ENCODE measurements at regions not wholly inside any gene's neighbourhood (a gene's known extent, or its start where the extent isn't known, plus 50 kb on each side); places are given as distances from the start of the nearest gene placed in this dataset.

DNA sequence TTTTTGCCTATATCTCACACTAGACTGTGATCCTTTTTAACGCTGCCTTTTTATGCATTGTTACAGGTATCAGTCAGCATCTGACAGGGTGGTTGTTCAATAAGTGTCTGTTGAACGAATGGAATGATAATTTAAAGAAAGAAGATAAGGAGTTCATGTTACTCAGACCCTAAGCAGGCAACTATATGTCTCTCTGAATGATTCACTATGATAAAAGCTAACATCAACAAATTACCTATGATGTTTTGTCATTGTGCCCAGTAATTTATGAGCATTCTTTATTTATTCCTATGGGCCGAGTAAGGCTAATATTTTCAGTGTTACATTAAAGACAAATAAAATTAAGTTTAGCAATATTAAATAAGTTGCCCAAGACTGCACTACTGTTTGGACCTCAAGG lies 435.0 kb upstream of the KIF2B start:
- Mint-ChIP-seq H3K9me3 (ENCODE audit: unreplicated experiment) (no peaks in the 10 kb centered on the region), H3K4me3 (ENCODE audit: unreplicated experiment) (no peak overlapping the region), H3K27ac (ENCODE audit: unreplicated experiment) (no peak overlapping the region), H3K4me1 (ENCODE audit: unreplicated experiment) (no peaks in the 10 kb centered on the region), H3K27me3 (ENCODE audit: unreplicated experiment) (no peaks in the 10 kb centered on the region), H3K36me3 (ENCODE audit: unreplicated experiment) (no peaks in the 10 kb centered on the region)
- no peak for DNase-seq (ENCODE audit: extremely low spot score, unreplicated experiment)
- TF ChIP-seq, protein P1, sequence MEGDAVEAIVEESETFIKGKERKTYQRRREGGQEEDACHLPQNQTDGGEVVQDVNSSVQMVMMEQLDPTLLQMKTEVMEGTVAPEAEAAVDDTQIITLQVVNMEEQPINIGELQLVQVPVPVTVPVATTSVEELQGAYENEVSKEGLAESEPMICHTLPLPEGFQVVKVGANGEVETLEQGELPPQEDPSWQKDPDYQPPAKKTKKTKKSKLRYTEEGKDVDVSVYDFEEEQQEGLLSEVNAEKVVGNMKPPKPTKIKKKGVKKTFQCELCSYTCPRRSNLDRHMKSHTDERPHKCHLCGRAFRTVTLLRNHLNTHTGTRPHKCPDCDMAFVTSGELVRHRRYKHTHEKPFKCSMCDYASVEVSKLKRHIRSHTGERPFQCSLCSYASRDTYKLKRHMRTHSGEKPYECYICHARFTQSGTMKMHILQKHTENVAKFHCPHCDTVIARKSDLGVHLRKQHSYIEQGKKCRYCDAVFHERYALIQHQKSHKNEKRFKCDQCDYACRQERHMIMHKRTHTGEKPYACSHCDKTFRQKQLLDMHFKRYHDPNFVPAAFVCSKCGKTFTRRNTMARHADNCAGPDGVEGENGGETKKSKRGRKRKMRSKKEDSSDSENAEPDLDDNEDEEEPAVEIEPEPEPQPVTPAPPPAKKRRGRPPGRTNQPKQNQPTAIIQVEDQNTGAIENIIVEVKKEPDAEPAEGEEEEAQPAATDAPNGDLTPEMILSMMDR (IDR thresholded peaks at IDR 0.05): no peak

DNA sequence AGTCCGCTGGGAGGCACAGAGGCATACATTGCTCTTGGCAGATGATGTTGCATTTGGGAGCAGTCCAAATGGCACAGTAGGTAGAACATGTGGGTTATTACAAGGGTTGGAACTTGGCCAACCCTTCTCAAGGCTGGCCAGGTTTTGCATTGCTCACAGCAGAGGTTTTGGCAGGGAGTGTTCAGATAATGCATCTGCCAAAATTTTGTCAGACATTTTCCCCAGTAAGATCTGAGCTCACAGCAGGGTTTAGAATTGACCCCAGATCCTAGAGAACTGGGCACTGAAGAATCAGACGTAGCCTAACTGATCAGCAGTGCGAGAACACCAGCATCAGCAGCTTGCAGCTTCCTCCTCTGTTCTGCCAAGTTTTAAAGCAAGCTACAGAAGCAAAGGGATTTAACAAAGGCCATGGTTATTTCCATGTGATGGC lies 468.8 kb upstream of the KIF2B start:
- H3K4me1 Mint-ChIP-seq (ENCODE audit: unreplicated experiment): no peaks in the 10 kb centered on the region
- H3K27ac Mint-ChIP-seq (ENCODE audit: unreplicated experiment): no peak overlapping the region
- H3K4me3 Mint-ChIP-seq (ENCODE audit: unreplicated experiment): no peak overlapping the region
- no peak for DNase-seq (ENCODE audit: extremely low spot score, unreplicated experiment)
- peaks cover 6% of the 10 kb centered on the region for H3K9me3 Mint-ChIP-seq (ENCODE audit: unreplicated experiment)
- TF ChIP-seq, protein P1 (IDR thresholded peaks at IDR 0.05): no peak
- H3K36me3 Mint-ChIP-seq (ENCODE audit: unreplicated experiment): no peaks in the 10 kb centered on the region
- H3K27me3 Mint-ChIP-seq (ENCODE audit: unreplicated experiment): no peaks in the 10 kb centered on the region

DNA sequence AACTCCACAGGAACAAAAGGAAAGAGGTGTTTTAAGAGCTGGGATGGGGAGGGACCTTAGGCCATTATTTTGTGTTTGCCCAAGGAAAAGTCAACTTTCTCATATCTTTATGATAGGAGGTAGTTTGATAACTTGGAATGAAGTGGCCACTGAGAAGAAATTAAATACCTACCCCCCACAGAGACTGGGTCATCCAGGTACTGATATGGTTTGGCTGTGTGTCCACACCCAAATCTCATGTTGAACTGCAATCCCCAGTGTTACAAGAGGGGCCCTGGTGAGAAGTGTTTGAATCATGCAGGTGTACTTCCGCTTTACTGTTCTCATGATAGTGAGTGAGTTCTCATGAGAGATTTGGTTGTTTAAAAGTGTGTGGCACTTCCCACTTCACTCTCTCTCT lies 477.9 kb upstream of the KIF2B start:
- H3K4me1 Mint-ChIP-seq (ENCODE audit: unreplicated experiment): no peaks in the 10 kb centered on the region
- no peak overlapping the region for H3K4me3 Mint-ChIP-seq (ENCODE audit: unreplicated experiment)
- no peaks in the 10 kb centered on the region for H3K36me3 Mint-ChIP-seq (ENCODE audit: unreplicated experiment)
- no peak for DNase-seq (ENCODE audit: extremely low spot score, unreplicated experiment)
- no peak overlapping the region for H3K27ac Mint-ChIP-seq (ENCODE audit: unreplicated experiment)
- TF ChIP-seq, protein P1 (IDR thresholded peaks at IDR 0.05): no peak
- H3K27me3 Mint-ChIP-seq (ENCODE audit: unreplicated experiment): no peaks in the 10 kb centered on the region
- peaks cover 16% of the 10 kb centered on the region for H3K9me3 Mint-ChIP-seq (ENCODE audit: unreplicated experiment)

DNA sequence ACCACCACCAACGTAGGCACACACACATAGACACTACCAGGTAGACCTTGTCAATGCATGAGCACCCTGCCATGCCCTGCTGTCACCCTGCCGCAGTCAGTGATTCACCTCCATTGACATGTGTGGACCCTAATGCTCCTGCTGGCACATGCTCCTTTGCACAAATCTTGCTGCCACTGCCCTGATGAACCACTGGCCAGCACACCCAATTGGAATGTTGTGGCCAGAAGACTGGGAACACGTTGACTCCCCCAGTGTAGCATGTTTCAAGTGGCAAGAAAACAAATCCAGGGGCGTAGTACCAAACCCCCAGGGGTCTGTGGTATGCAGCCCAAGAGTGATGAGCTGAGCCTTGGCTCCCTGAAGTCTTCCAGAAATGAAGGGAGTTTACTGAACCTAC lies 486.4 kb upstream of the KIF2B start:
- Mint-ChIP-seq H3K36me3 (ENCODE audit: unreplicated experiment) (no peaks in the 10 kb centered on the region), H3K4me1 (ENCODE audit: unreplicated experiment) (no peaks in the 10 kb centered on the region), H3K9me3 (ENCODE audit: unreplicated experiment) (peaks cover 41% of the 10 kb centered on the region), H3K27ac (ENCODE audit: unreplicated experiment) (no peak overlapping the region), H3K27me3 (ENCODE audit: unreplicated experiment) (no peaks in the 10 kb centered on the region), H3K4me3 (ENCODE audit: unreplicated experiment) (no peak overlapping the region)
- TF ChIP-seq, protein P1 (IDR thresholded peaks at IDR 0.05): no peak
- no peak for DNase-seq (ENCODE audit: extremely low spot score, unreplicated experiment)

DNA sequence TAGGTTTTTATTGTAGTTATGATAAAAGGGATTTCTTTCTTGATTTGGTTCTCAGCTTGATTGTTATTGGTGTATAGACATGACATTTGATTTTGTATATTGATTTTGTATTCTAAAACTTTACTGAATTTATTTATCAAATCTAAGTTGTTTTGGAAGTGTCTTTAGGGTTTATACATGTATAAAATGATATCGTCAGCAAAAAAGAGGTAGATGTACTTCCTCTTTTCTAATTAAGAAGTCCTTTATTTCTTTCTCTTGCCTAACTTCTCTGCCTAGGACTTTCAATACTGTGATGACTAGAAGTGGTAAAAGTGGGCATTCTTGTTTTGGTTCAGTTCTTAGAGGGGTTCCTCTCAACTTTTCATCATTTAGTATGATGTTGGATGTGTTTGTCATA lies 487.3 kb upstream of the KIF2B start:
- TF ChIP-seq, protein P1 (IDR thresholded peaks at IDR 0.05): no peak
- no peak overlapping the region for H3K27ac Mint-ChIP-seq (ENCODE audit: unreplicated experiment)
- no peak overlapping the region for H3K4me3 Mint-ChIP-seq (ENCODE audit: unreplicated experiment)
- no peaks in the 10 kb centered on the region for H3K27me3 Mint-ChIP-seq (ENCODE audit: unreplicated experiment)
- no peaks in the 10 kb centered on the region for H3K4me1 Mint-ChIP-seq (ENCODE audit: unreplicated experiment)
- H3K36me3 Mint-ChIP-seq (ENCODE audit: unreplicated experiment): no peaks in the 10 kb centered on the region
- H3K9me3 Mint-ChIP-seq (ENCODE audit: unreplicated experiment): peaks cover 36% of the 10 kb centered on the region
- no peak for DNase-seq (ENCODE audit: extremely low spot score, unreplicated experiment)

Measured in osteocyte (in vitro differentiated cells).